ENCODE measurements at regions not wholly inside any gene's neighbourhood (a gene's known extent, or its start where the extent isn't known, plus 50 kb on each side); places are given as distances from the start of the nearest gene placed in this dataset.

DNA sequence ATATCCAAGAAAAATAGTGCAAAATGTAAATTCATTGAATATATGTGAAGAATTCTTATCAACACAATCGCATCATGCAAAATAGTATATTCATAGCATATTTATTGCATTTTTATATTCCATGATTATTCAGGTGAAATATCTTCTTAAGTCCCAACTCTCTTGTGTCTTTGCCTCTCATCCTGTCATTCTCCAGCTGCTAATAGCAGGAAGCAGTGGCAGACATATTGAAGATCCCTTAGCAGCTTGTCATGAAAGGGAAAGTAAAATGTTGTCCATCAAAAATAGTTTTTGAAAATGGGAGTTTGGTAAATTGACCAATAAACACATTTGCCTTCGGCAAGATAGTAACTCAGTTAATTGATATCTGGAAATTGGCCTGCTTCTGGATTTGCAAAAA, 265.3 kb upstream of the TGFBR2 start:
- no peak for DNase-seq

DNA sequence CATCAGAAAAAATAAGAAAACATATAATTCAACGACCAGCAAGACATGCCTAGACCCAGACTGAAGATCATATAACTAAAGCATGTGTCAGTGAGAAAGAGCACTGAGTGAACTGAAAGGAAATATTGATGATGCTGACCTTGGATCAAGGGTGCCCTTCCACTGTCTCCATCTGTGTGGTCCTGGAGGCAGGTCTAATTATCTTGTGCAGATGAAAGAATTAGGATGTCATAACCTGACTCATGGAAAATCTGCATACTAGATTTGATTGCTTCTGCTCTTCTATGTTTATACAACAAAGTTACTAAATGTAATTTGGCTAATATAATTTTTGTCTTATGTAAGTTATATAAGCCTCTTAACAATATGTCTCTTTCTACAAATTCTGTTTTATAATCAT, 264.6 kb upstream of the TGFBR2 start:
- DNase-seq = no peak

DNA sequence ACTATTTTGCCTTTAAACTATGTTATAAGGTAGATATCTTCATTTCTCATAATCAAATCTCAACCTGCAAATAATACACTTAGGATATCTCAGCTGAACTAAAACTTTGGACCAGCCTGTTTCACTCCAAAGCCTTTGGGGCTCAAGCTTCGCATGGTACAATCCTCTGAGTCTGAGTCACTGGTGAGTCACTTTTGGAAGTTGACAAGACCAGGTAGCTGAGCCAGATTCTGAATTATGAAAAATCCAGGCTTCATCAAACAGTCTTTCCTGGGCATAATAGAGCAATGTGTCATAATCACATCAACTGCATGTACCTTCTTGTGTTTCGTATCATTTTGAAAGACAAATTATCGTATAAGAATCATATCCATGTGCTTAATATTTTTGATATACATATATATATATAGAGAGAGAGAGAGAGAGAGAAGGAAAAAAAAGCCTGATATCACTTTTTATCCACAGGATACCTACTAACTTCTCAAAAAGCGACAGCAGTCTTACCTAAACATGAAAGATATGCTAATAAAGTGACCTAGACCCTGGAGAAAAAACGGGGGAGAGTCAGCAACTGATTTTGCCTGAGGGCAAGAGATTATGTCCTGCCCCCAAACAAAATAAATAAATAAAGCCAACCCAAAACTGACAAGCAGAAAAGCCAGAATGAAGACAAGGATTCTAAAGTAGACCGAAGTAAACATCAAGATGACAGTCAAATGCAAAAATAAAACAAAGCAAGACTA, 263.9 kb upstream of the TGFBR2 start:
- DNase-seq = peak; percentile 87

DNA sequence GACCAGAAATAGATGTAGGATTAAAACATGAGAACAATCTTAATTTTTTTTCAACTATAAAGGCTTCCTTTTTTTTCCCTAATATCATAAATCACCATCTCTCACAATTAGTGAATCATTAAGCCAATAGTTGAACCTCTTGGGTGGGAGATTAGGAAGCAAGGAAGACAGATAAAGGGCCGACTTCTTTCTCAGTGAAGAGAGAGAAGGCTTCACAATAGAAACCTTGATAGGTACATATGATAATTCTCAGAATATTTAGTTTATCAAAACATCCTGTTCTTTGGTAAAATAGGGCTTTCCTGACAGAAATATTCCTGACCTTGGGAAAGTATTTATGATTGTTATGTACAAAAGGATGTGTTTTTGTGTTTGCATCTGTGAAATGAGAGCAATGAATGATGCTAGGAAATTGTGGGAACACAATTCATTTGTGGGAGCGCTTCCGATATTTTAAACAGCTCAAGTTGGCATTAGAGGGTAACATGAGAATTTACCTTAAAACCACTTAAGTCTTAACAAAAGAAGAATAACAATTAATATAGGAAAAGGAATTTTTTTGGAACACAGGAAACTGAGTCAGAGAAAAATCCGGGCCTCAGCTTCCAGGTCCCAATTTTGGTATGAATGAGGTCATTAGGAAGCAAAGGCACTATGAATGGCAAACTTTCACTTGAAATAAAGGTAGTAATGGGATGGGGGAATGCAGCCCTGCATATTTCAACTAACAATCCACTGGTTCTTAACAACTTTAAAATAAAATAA, 263.2 kb upstream of the TGFBR2 start:
- no peak for DNase-seq

DNA sequence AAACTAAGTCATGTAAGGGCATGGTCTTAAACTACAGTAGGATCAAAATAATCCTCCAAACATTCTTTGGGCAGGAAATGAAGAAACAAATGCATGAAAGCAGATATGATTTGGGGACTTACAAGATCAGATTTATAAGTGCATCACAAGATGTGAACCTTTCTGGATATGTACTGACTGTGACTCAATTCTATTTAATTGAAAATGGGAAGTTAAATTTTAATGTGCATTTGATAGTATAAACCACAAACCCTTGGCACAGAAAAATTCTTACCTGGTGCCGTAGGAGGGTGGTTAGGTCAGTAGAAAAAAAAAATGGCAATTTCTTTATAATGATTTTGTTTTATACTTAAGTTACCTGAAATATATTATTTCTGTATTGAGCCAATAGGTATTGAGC, 262.5 kb upstream of the TGFBR2 start:
- DNase-seq = no peak

DNA sequence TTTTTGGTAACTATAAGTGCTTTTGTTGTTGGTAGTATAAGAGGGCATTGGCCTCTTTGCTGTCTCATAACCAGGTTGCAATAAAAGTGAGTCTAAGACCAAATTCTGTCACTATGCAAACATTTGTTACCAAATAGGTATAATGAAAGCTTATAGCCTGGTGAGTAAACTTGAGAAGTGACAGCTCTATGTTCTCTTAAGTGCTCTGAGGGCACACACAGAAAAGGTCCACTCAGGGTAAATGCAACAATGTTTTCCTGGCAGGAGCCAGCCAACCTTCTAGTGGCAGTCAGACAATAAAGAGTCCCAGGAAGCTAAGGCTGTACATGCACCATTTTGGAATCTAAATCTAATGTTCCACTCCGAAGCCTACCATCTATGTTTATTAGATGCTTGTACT, 262.1 kb upstream of the TGFBR2 start:
- DNase-seq = no peak

DNA sequence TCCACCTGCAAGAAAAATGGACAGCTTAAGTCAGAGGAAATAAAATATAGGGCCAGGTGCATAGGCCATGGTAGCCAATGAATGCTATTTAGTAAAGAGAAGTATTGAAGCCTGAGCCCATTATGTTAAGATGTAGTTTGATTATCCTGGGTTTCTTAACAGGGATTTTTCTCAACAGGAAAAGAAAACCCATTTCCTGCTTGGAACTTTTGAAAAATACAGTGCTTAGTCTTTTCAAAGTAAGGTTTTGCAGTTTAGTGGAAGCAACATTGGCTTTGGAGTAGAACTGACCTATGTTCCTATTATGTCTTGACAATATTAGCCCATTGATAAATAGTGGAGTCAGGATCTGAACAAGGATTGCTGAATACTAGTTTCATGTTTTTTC, 259.5 kb upstream of the TGFBR2 start:
- no peak for DNase-seq

DNA sequence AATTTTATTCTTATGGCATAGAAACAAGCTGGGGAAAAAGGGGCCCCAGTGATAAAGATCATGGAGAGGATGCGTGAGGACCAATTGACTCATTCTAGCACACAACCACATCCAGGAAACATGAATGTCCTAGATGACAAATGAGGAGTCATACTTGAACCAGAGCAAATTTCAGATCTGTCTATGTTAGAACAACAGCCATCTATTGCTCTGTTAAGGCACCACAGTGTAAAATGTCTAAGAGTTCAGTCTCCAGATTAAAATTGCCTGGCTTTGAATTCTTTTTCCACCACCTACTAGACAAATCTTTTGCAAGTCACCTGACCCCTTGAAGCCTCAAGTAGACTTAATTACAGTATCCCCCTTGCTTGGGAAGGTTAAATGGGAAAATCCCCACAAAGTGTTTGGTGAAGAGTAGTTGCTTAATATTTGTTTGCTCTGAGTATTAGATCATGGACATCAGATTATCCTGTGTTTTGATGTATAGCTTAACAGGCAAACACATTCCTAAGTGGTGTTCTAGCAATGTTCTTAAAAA, 258.7 kb upstream of the TGFBR2 start:
- DNase-seq = peak; percentile 84

DNA sequence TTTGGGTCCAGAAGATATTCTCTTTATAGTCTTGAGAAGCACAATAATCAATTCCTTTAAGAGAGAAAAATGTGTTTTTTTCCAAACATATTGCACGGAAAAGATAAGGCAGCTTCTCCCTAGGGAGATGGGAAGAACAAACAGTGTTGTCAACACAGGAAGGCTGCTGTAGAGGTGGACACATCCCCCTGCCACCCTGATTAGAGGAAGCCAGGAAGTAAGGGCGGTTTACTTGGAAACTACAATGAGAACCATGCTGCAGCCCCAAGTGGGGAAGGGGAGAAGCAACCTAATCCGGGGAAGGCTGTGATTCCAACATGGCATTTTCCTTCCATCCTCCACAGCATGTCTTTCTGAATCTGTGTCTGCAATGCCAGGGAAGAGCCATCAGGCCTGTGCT, 256.9 kb upstream of the TGFBR2 start:
- no peak for DNase-seq

DNA sequence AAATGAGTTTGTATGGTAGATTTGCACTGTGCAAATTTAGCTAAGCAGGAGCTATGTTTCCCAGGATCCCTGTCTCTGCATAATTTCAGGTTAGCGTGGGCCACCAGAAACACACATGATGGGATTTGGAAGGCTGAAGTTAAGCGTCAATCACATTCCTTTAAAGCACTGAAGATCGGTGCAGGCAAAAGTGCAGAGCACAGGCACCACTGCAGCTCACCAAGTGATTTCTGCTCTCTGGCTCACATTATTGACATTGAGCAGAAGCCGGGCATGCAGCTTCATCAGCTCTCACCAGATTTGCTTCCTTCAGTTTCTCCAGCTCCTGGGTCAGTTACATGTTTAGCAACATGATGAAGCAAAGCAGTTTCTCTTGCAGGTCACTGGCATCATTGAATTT, 256.4 kb upstream of the TGFBR2 start:
- no peak for DNase-seq

DNA sequence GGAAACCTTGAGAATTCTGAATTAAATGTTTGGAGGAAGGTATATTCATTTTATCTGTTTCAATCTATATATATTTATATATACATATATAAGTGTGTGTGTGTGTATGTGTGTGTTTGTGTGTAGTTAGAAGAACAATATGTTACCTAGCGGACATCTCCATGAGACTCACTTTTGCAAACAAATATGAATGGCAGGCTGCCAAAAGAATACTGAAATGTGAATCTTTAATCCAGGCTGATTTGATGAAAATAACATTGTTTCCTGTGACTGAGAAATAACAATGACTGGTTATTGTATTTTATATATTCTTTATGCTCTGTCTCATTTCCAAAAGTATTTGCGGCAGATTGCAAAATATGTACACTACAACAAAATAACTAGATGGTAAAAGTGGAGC, 255.5 kb upstream of the TGFBR2 start:
- no peak for DNase-seq

DNA sequence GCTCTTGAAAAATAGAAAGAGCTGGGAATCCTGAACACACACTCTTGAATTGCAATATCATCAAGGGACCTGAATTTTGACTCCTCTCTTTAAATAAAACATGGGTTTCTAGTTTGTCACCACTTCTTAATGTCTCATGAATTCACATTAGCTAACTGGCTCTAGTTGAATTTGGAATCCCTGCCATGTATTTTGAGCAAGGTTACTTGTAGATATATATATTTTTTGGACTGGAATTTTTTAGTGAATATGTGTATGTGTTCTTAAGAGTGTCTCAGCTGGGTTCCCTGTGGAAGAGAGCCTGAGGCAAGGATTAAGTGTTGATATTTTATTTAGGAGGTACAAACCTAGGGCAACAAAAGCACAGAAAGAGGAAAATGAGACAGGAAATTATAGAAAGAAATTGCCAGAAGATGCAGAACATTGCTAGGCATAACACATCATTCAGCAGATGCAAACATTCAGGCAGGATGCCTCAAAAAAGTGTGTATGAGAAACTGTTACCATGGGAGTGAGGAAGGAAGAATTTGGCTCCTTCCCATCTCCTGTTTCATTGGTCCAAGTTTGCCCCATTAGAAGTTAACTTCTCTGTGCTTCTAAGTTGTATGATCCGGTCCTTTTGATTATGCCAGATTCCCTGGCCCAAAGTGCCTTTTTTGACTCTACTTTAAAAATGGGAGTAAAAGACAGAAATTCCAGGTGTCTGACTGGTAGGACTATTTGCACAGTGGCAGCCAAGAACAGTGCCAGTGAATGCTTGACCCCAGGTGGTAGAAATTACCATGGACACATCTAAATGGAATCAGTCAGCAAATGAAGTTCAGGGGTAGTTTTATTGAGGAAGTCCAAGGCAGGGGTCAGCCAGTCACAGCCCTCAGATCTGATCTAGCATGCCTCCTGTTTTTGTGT, 253.7 kb upstream of the TGFBR2 start:
- no peak for DNase-seq

DNA sequence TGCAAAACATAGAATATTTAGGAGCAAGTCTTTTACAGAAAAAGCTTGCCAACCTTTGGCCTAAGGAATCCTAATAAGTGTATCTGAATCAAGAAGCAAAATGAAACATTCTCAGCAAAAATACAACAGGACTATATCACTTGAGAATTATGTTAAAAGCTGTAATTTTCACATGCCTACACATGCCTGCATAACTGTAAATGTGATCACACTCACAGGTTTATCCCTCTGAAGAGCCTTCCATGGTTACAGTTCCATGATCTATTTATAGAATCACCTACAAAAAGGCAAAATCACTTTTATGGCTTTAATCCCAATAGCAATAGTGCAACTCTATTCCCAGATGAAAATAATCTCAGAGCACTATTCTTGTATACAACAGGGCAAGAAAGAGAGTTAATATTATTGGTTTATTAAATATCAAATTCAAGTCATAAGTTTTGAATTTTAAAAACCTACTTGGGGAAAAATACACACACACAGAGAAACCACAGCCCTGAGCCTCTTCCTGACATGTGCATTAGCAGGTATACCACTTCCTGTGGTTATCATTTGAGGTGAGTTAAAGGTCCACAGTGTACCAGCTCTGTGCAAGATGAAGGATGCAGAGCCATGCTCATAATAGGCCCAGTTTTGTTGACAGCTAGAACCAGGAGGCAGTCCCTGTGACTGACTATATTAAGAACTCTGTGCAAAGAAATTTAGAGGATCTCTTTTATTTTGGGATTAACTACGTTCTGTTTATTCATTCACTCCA, 252.5 kb upstream of the TGFBR2 start:
- no peak for DNase-seq

DNA sequence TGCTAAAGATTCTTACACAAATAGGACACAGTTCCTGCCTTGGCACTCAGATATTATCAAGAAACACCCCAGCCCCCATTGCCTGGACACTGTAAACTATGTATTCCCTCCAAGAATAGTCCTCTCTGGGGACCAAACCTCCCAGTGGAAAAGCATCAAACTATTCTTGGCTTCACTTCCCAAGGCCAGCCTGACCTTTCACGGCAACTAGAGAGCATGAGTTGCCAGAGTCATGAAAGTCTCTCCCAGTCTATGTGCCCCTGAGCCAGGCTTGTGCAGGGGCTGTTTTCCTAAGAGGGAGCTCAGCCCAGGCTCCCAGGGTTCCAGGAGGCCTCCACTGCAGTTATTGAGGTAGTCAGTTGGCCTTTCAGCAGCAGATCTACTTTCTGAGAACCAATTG, 251.9 kb upstream of the TGFBR2 start:
- no peak for DNase-seq

DNA sequence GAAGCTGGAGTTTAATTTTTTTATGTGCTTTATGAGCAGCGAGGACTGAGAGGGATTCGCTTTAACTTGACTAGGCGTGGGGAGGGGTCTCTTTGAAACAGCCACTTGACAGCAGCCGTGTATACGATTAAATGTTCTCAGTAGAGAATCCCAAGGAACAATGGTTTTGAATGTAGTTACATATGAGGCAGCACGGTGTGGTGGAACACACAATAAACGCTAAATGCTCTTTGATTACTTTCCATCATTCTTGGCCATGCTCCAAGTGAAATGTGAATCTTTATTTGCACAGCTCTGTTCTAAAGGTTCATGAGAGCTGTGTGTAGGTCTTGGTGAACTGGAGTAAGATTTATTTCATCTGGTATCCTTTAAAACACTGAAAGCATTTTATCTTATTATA, 251.4 kb upstream of the TGFBR2 start:
- DNase-seq = no peak

DNA sequence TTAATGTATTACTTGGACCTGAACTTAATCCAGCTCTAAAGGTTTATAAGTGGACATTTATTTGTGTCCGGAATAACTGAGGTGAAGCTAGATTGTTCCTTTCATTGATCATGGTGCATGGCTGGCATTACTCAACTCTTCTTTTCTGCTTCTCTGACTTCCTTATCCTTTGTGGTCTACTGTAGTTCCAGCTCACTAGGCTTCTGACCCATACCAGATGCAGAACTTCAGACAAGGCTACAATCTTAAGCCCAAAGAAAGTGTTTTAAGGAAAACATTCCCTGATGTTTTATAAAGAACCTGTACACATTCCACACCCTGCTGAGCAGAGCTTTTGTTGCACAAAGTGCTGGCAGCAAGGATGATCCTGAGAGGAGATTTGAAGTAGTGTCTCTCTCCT, 250.8 kb upstream of the TGFBR2 start:
- no peak for DNase-seq

DNA sequence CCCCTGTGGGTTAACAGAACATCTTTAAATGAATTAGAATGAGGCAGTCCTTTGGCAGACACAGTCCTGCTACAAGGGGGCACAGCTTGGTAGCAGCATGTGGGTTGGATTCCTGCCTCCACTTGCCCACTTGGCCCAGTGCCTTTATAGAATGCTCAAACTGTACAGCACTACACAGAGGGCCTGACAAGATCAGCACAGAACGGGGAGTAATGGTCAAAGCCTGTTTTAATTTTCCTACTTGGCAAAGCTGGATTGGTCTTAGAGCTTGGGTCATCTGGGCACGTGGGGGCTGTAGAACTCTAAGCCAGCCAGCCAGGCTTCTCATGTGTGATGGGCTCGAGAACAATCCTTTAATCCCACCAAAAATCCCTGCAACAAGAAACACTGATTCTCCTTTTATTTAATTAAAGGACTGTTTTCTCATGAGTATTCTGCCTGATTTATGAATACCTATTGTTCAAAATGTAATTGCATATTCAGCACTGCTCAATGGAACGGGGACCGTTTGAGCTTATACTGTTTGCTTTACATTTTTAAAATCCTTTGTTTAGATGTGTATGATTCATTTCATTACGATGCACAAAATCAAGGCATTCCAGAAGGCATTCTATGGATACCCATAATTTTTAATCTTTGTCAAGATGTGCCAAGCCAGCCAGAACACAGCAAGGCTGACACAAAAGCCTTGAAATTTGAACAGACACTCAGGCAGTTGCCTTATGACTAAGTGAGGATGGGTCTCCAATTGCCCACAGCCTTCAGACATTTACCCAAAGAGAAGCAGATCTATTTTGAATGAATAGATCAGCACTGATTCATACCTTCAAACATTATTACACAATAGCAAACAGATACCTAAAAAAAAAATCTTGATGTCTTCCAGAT, 249.3 kb upstream of the TGFBR2 start:
- peak; percentile 75 for DNase-seq

DNA sequence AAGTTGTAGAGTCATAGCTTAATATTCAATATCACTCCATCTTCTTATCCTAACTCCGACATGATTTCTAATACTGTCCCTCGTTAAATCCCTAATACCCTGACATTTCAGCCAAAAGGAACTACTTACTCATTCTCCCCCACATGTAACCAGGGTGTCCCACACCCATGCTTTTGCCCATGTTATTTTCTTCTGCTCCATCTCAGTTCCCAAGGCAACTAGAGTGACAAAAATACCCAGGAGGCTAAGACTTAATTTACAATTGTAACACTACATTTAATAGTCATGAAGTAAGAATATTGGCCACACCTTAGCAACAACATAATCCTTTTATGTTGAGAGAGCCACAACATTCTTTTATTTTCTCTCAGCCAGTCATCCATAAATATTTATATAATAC, 248.5 kb upstream of the TGFBR2 start:
- no peak for DNase-seq

DNA sequence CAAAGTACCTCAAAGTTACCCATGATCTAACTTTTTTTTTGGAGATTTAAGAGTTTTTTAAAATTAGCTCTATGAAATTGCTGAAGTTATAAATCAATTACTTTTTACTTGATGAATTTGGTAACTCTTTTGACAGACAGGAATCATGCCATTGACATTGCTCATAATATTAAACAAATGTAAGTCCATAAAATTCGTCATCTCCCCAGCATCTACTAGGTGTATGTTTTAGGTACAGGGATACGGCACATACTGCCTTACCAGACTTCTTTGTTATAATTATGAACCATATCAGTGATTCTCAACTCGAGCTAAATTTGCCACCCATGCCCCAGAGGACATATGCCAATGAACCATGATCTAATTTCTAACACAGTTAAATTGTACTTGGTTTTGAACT, 247.5 kb upstream of the TGFBR2 start:
- no peak for DNase-seq

DNA sequence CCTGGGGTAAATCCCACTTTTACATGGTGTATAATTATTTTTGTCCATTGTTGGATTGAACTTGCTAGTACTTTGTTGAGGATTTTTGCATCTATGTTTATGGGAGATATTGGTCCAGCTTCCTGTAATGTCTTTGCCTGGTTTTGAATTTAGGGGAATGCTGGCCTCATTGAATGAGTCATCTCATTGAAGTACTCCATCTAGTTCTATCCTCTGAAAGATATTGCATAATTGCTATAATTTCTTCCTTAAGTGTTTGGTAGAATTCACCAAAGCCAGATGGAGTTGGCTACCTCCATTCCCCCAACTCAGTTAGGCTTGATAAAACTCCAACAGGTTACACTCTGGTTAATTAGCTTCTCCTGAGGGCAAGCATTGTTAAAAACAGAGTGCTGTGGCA, 237.4 kb upstream of the TGFBR2 start:
- DNase-seq = peak; percentile 67

DNA sequence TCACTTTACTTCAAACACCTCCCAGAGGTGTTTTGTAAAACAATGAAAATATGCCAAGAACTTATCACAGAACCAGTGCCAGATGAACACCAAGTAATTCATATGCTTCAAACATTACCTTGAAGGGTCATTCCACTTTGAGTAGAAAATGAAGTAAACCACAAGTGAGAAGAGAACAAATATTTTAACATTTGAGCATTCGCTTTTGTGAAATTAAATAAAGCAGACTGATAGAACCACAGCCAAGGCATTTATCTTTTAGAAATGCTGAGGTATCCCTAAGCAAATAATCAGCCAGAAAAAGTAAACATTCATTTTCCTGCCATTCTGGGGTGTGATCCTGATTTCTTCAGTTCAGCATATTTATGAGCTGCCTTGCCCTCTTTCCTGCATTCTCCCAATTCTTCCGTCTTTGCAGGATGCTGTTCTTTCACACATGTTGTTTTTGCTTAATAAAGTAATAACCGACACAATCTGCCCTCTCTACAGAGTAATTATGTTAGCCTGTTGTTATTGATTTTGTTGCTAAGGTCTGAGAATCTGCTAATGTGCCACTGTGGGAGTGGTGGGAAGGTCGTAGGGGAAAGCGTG, 235.6 kb upstream of the TGFBR2 start:
- DNase-seq = peak; percentile 78
